DMS53 (cell line): ENCODE measurements at regions not wholly inside any gene's neighbourhood (a gene's known extent, or its start where the extent isn't known, plus 50 kb on each side); places are given as distances from the start of the nearest gene placed in this dataset.
"Not testable (repeated sequence)": the region's sequence is repeated elsewhere in the genome, so short reads cannot be mapped to it uniquely, and the experiment has no call there.

ENCODE experiments used
- DNase-seq: peaks from one replicate; lab custom pipeline; 2025; lab: John Stamatoyannopoulos, UW

DNA sequence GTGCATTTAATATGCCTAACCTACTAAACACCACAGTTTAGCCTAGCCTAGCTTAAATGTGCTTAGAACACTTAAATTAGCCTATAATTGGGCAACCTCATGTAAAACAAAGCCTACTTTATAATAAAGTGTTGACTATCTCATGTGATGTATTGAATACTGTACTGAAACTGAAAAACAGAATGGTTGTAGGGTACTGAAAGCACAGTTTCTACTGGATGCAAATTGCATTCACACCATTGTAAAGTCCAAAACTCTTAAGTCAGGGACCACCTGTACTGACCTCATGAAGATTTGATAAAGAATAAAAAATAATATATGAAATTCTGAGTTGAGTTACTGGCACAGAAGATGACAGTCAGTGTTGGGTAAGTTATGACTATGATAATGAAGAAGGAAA lies 625.4 kb upstream of the SOX9 start:
- no peak for DNase-seq

DNA sequence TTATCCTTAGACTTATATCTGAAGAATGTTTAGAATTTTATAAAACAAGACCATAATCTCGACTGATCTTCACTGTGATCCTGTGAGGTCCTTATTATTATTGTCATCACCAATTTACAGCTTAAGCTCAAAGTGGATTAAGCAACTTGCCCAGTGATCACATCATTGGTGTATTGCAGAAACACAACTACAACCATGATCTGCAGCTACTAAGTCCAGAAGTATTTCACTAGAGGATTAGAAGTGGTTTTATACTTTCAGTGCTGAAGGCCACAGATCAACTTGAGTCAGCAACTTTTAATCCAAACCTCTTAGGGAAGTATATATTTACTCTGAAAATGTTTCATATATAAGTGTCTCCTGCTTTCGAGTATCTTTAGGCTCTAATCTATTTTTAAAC lies 624.3 kb upstream of the SOX9 start:
- DNase-seq = no peak

DNA sequence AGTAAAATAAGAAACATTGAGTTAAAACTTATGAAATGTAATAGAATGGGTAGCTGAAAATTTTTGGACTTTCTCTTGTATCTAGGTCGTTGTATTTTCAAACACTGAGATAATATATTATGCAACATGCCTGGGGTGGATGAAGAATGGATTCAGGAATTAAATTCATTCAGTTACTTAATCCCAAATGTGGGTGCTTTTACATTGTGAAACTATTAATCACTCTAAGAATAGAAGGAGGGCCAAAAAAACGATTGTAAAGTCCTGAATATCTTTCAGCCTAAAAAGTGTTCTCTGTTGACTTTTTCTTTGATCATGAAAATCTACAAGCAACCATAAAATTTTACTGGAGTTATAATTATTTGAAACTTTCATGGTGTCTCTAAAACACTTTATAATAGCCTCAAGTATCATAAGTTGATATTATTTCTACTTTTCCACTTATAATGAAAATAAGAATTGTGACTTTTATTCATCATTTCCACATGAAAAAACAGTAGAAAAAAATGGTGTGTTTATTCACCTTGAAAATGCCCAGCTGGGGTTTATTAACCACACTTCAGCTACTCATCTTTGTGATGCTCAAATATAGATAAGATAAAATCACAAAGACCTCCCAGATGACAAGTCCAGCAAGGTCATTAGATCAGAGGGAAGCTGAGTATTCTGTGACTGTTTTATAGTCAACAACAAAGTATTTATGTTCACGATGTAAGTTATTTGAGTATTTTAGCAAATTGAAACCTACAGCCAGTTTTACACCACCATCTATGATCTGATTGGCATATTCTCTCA lies 619.9 kb upstream of the SOX9 start:
- peak; percentile 8 for DNase-seq

DNA sequence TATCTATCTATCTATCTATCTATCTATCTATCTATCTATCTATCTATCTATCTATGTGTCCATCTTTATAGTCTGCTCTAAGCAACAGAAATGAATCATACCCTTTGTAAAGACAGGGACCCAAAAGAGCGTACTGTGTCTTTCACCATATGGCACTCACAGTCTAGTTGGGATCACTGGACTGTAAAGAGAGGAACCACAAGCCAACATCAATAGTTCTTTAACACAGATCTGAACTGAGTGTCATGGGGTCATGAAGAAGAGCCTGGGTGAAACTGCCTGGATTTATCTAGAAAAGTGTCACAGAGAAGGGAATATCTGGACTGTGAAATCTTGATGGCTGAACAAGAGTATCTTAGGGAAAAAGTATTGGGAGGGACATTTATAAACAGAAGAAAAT lies 619.1 kb upstream of the SOX9 start:
- DNase-seq = no peak

DNA sequence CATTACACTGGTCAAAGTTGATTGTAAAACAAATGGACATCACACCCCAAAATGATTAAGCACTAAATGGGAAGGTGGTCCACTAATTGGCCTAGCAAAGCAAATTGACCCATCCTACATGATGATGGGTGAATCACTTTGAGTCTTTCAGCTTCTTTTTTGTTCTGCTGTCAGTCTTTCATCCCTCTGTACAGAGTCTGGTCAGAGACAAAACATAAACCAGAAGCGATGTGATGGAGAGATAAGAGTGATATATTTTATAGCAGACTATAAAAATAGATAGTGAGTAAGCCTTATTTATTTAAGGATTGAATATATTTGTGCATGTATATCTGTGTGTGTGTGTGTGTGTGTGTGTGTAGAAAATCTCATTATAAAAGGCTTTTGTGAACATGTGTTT lies 618.4 kb upstream of the SOX9 start:
- no peak for DNase-seq

DNA sequence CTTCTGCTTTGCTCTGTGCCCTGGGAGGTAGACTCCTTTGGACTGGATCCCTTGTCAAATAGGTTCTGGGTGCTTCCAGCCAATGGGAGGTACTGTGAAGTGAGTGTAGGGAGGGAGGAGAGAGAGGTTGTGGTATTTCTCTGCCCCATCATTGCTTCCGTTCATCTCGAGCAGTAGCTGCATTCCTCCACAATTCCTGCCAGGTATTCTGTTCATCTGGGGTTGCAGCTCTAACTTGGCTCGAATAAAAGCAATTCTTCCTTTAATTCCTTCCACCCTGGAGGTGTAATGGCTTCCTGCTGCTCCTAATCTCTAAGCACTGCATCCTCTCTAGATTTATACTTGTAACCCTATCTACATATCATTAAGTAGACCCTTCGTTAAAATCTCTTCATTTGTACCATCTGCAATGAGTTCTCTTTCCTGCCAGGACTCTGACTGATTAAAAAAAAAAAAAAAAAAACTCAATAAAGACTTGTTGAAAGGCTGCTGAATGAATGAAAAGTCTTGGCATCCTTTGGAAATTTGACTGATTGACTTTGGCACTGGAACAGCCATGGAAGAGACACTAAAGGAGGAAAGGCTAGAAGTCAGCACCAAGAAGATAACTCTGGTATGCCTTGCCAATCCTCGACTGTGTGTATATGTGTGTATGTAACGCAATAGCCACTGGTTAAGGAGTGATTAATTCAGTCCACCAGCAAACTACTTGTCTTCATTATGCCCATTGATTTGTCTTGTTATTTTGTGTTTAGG lies 616.9 kb upstream of the SOX9 start:
- DNase-seq = no peak

DNA sequence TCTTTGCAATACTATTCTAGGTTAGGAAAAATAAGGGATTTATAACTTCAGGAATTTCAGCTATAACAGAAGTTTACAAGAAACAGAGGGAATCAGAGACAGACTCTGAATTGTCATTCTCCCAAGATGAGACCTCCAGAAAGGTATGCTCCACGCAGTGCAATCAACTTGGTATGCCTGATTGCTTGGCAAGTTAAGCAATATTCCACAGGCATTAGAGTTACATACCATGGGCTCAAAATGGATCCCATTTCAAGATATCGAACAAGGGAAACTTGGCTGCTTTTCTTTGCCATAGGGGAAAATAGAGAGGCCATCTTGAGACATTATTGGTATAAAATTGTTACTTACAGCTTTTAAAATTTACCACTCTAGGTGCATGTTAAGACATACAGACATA lies 615.6 kb upstream of the SOX9 start:
- no peak for DNase-seq

DNA sequence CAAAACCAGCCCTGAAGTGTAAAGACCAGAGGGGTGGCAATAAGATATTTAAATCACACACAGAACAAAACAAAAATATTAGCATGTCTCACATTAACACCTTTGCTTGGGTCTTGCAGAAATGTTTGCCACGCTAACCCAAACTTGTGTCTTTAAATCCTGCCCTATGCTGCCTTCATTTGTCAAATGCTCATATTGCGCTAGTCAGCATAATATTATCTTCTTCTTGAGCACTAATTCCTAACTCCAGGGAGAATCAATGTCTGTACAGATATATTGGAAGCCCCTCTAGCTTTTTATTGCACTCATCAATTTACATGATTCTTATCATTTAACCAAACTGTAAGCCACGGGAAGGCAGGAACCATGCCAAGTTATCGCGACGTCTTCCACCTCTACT lies 614.8 kb upstream of the SOX9 start:
- no peak for DNase-seq

DNA sequence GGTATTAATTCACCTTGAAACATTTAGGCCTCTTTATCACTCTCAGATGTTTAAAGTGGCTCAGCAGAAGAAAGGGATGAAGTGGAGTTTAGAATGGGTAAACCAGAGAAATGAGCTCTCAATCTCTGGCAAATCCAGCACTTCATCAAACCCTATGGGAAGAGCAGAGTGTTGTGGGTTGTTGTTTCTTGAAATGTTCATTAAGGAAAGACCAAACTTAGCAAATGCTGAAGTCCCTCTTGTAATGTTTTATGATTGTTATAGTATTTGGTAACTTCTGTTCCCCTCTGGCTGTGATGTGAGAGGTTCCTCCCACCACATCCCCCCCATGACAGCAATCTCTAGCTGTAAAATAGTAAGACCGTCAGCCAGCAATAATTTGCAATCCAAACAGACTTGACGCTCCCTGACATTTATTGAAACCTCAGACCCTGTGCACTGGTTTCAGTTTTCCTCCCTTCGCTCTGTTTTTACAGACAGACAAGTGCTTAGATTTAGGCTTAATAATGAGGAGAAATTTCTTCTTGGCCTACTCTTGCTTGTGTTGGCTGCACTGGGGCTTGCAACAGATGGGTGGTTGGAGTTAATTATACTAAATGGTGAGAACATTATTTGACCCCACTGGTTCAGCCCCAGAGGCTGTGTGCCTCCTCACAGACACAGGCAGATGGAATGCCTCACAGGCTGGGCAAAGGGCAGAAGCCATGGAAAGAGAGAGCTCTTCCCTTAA lies 609.4 kb upstream of the SOX9 start:
- DNase-seq = no peak

DNA sequence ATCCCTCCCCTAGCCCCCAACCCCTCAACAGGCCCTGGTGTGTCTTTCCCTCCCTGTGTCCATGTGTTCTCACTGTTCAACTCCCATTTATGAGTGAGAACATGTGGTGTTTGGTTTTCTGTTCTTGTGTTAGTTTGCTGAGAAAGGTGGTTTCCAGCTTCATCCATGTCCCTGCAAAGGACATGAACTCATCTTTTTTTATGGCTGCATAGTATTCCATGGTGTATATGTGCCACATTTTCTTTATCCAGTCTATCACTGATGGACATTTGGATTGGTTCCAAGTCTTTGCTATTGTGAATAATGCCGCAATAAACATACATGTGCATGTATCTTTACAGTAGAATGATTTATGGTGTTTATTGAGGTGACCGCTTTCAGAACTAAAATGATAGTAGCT lies 607.1 kb upstream of the SOX9 start:
- not testable (repeated sequence) for DNase-seq

DNA sequence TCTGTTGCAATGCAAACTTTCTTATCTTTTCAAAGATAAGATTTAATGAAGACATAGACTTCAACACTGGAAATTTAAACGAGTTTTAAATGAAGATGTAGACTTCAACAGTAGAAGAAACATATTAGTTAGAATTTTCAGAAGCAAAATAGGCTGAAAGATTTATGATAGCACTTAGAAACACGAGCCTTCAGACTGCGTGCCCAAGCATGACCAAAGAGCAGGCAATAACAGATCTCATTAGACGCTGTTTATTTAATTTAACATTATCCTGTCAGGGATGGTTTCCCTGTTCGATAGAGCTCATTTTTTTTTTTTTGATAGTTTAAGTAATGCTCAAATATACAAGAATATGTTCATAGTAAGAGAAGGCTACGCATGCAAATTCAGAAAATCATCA lies 604.7 kb upstream of the SOX9 start:
- DNase-seq = no peak

DNA sequence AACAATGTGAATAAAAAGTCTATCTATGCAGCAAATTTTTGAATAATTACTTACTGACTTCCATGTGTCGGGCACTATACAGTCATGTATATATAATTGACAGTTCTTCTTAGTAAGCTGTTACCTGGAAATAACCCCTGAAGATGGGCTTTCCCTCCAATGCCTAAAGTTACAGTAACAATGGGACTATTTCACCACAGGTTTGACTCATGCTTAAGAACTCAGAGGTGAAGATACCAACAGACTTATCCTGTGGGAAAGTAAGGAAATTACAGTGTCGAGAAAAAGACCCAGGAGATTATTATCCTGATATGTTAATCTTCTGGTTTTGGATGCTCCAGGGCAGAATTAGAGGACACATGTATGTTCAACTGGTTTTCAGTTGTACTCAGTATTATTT lies 601.5 kb upstream of the SOX9 start:
- no peak for DNase-seq

DNA sequence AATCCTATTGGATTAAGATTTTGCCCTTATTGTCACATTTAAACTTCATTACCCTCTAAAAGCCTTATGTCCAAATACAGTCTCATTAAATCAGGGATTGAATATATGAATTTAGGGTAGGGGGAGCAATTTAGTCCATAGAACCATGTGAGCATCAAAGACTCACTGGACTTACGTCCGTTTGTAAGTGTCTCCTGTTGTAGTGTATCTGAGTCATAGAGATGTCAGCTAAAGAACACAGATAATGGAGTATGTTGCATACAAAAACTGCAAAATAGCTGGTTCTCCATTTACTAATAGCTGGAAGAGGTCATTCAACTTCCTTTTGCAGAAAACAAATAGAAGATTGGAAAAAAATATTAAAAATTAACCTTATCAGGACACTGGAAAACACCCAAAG lies 599.1 kb upstream of the SOX9 start:
- no peak for DNase-seq

DNA sequence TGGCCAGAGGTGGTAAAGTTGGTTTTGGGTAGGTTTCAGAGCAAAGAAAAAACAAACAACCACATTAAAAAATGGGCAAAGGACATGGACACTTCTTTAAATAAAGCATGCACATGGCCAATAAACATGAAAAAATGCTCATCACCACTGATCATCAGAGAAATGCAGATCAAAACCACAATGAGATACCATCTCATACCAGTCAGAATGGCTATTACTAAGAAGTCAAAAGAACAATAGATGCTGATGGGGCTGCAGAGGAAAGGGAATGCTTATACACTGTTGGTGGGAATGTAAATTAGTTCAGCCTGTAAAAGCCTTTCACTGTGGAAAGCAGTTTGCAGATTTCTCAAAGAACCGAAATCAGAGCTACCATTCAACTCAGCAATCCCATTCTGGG lies 598.4 kb upstream of the SOX9 start:
- DNase-seq = no peak

DNA sequence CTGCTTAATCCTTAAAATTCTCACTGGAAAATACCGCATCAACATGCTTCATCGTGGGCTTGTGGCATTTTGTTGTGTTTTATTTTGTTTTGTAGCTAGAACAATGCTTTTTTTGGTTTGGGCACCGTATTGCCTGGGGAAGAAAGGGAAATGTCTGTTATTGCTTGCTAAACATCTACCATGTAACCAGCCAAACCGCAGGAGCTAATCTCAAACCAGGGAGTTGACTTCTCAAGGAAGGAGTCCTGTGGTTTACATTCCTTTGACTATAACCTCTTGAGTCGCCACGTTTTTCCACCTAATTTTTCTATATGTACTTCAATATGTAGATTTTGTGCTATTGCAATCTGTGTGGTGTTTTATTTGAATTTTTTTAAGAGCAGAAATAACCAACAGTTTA lies 593.5 kb upstream of the SOX9 start:
- DNase-seq = no peak

DNA sequence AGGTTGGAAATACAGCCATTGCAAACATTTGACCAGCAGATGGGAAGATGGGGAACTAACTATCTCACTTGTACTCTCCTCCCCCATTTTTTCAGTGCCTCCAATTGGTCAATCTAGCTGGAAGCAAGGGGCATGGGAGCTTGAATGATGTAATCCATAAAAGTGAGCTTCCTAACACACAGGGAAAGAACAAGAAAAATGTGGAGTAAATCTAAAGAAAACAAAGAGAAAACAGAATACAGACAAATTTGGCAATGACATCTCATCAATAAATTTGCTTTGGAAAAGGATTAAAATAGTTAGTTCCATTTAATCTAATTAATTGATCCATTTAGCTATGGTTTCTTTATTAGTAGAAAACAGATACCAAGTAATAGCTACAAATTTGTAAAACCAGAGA lies 592.6 kb upstream of the SOX9 start:
- no peak for DNase-seq

DNA sequence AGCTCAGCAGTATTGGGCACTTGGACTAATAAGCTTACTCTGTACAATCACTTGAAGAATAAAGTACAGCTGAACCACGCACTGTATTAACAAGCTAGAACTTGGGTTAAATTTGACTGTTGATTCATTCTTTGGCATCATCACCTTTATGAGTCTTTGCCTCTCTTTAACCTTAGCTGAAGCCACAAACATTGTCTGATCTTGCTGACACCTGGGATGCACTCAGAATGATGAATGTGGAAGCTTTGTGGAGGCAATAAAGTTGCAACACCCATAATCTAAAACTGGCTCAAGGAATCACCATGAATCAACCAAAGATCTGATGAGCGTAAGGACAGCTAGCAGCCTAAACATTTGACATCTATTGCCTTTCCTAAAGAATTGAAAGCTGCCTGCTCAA lies 590.6 kb upstream of the SOX9 start:
- DNase-seq = no peak

DNA sequence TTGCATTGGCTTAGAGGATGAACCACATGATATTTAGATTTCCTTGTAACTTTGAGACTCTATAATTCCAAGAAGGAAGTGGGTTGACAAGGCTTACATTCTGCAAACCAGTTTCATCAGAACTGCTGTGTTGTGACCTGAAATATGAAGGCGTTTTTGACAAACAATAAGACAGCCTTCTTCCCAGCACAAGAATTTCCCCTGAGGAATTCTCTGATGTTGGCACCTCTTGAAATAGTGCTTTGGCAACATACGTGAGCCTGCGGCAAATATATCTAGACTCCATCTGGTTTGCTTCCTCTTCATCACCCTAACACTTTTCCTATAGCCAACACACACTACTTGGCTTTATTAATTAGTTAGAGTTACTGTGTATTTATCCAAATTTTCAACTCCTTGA lies 585.5 kb upstream of the SOX9 start:
- DNase-seq = no peak

DNA sequence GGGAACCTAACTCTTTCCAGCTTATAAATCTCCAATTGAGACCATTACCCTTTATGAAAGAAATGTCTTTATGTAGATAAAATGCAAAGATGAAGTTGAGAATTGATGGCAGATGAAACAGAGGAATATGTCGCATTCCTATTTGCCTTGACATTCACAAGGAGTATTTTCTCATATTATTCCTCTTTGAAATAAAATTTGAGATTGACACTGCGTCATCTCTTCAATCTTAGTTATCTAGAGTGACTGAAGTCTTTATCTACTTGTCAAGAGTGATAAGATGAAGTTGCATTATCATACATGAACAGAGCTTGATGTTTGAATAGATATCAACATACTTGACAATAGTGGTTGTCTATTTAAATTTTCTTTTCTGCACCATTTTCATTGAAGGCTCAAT lies 574.4 kb upstream of the SOX9 start:
- DNase-seq = no peak

DNA sequence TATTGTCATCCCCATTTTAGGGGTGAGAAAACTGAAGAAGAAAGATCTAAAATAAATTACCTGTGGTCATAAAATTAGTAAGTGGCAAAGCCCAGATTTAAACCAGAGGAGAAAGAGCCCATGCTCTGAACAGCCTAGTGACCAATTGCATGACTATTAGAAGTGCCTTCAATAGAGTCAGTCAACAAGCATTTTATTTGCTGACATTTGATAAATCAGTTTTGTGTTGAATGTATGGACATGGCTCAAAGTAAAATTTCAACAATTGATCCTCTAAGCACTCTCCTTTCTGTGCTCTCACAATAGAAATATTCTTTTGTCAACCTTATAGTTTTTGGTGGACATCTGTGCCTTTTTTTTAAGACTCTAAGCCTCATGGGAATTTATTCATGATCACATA lies 572.9 kb upstream of the SOX9 start:
- DNase-seq = no peak

DNA sequence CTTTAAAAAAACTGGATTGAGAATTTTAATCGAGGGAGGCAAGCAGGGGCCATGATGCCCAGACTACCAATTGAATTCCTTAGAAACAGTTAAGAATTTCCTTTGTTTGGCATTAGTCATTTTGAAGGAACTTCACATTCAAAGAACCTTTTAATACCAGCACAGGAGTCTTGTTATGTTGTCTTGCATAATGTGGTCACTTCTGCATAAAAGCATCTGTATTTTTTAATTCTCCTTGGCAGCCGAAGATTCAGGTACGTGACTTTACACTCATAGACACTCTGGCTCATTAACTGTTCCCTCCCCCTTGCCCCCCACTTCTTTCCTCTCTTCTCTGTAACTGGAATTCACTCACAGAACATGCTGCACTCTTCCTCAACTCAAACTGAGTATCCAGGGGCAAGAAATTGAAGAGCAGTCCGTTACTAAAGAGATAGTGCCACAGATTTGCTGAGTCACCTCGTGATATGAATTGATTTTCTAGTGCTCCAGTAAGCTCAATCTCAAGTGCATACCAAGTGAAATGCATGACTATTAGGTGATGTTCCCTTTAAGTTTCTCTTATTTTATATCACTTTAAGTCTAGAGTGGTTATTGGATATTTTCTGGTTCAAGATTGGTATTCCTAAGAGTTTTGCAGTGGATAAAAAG lies 572.2 kb upstream of the SOX9 start:
- no peak for DNase-seq

DNA sequence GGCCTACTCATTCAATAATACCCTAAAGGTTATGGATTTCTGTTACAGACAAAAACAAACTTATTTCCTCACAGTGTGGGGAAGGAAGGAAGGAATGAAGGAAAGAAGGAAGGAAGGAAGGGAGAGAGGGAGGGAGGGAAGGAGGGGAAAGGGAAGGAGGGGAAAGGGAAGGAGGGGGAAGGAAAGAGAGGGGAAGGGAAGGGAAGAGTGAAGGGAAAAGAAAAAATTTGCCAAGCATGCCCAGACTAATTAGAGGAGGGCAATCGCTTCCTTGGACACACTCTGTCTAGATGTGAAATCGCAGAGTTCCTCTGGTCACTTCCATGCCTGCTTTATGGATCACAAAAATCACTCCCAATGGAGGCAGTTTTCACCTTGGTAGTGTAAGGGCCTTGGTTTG lies 570.1 kb upstream of the SOX9 start:
- DNase-seq = no peak

DNA sequence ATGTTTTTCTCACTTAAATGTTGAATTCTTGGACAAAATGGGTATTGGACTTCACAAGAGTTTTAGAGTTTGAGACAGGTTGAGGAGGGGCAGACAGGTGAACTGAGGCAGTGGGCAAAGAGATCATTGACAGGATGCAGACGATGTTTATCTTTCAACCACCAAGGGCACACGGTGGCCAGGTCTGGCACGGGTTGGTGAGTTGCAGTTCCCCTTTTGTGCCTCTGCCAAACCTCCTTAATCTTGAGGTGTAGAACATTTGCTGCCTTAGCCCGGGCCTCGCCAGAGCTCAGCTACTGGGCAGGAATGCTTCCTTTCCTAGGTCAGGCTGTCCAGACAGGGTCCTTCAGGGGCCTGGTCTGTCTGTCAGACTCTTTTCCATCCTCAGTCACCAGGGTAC lies 567.4 kb upstream of the SOX9 start:
- no peak for DNase-seq
